Fibroblast of mammary gland (primary cell): ENCODE measurements at regions not wholly inside any gene's neighbourhood (a gene's known extent, or its start where the extent isn't known, plus 50 kb on each side); places are given as distances from the start of the nearest gene placed in this dataset.
"Not testable (repeated sequence)": the region's sequence is repeated elsewhere in the genome, so short reads cannot be mapped to it uniquely, and the experiment has no call there.

Source experiments
- DNase-seq: peaks from one replicate; pipeline ENCODE4 v3.0.0-alpha.2; 2010; ENCODE audit warnings: low read depth
- H3K4me3 ChIP-seq: 2 replicates; pipeline ENCODE4 v1.5.1; 2011; ENCODE audit warnings: low read depth, mild to moderate bottlenecking, low read length, moderate library complexity; ENCODE audit not compliant: control insufficient read depth
- CTCF ChIP-seq: conservative IDR thresholded peaks from 2 replicates; pipeline ENCODE4 v1.5.1; 2011; ENCODE audit warnings: low read depth, low read length, inconsistent platforms; ENCODE audit not compliant: control insufficient read depth, insufficient read depth

DNA sequence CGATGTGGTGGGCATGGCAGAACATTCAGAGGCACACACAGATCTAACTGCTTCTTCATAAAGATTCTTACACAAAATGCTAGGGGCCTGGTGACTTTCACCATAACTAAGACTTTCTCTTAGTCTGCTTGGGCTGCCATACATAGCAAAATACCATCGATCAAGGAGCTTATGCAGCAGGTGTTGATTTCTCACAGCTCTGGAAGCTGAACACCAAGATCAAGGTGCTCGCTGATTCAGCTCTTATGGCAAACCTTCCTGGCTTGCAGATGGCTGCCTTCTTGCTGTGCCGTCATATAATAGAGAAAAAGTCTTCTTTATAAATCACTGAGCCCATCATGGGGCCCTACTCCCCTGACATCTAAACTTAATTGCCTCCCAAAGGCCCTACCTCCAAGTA is 487.3 kb downstream of the AJAP1 start:
- DNase-seq: no peak
- no peak for TF ChIP-seq CTCF
- H3K4me3 ChIP-seq: no peak overlapping the region

GRCh38 chr1:5140962-5141361 is 486.6 kb downstream of the AJAP1 start:
- no peak for DNase-seq
- no peak overlapping the region for H3K4me3 ChIP-seq
- no peak for TF ChIP-seq CTCF

GRCh38 chr1:5140136-5140535 is 485.7 kb downstream of the AJAP1 start:
- no peak overlapping the region for H3K4me3 ChIP-seq
- no peak for DNase-seq
- no peak for TF ChIP-seq CTCF

DNA sequence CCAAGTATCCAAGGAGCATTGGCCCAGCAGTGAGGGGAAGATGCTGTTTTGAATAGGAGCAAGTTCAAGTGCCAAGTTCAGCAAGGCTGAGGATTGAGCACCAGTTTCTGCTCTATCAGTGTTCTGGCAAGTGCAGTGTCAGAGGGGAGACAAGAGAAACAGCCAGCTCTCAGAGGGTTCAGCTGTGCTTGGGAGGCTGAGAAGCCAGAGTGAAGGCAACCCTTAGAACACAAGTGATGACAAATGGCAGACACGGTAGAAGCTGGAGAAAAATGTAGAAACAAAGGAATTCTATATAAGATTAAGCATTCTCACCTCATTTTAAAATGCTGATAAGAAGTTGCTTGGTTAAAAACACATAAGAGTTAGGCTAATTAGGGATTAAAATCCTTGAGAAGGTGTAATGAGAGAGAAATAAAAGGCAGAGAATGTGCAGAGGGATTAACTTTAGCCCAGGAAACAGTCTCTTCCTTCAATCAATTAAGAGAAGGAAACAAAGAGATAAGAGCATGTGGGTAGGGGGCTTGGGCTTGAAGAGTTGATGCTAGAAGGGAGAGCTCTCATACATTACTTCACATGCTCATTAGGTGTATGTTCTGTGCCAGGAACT is 475.4 kb downstream of the AJAP1 start:
- no peak for TF ChIP-seq CTCF
- no peak overlapping the region for H3K4me3 ChIP-seq
- DNase-seq: no peak

GRCh38 chr1:5125208-5125607 is 470.8 kb downstream of the AJAP1 start:
- DNase-seq: no peak
- no peak for TF ChIP-seq CTCF
- H3K4me3 ChIP-seq: no peak overlapping the region

DNA sequence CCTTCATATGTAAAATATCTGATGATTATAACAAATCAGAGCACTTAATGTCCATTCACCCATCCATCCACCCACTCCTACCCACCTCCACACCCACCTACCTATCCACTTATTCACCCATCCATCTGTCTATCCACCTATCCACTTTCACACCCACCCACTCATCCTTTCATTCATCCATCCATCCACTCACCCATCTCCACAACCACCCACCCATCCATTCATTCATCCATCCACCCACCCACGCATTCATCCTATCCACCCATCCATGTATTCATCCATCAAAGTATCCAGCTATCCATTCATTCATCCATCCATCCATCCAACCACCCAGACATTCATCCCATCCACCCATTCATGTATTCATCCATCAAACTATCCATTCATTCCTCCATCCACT is 466.1 kb downstream of the AJAP1 start:
- DNase-seq: no peak
- H3K4me3 ChIP-seq: no peak overlapping the region
- TF ChIP-seq CTCF: no peak

- H3K4me3 ChIP-seq: no peak overlapping the region
- DNase-seq: no peak
- no peak for TF ChIP-seq CTCF
These were observed 465.2 kb downstream of the AJAP1 start for GRCh38 chr1:5119366-5120234.

GRCh38 chr1:5118771-5119170 is 464.4 kb downstream of the AJAP1 start:
- not testable (repeated sequence) for H3K4me3 ChIP-seq, DNase-seq

- H3K4me3 ChIP-seq, DNase-seq: not testable (repeated sequence)
These were observed 463.9 kb downstream of the AJAP1 start for GRCh38 chr1:5118292-5118691.
